Esophagus muscularis mucosa (tissue), 4 donors: ENCODE measurements at regions not wholly inside any gene's neighbourhood (a gene's known extent, or its start where the extent isn't known, plus 50 kb on each side); places are given as distances from the start of the nearest gene placed in this dataset.

Experiments
- DNase-seq: peaks from one replicate; pipeline ENCODE4 v3.0.0-alpha.2; 2017; ENCODE audit errors: extremely low spot score
- H3K27ac ChIP-seq, 4 donors: fragments of 200-600 bp; sonication (generic); replicated peaks in 1 of 4; 1 replicate in 3 of 4; 2 replicates in 1 of 4; pipeline ENCODE4 v1.5.1; 2016 to 2019; ENCODE audit warnings: mild to moderate bottlenecking in 1 of 4
- H3K27me3 ChIP-seq, 4 donors: fragments of 200-600 bp; sonication (generic); one replicate each; pipeline versions ENCODE4 v1.5.1 to v1.6.0; 2016 to 2019
- H3K36me3 ChIP-seq, 4 donors: fragments of 200-600 bp; sonication (generic); one replicate each; pipeline ENCODE4 v1.5.1; 2016 to 2019
- H3K4me1 ChIP-seq, 4 donors: fragments of 200-600 bp; sonication (generic); one replicate each; pipeline ENCODE4 v1.5.1; 2016 to 2019
- H3K4me3 ChIP-seq, 4 donors: fragments of 200-600 bp; sonication (generic); 1 replicate in 2 of 4; 2 replicates in 2 of 4; pipeline ENCODE4 v1.5.1; 2016 to 2019; ENCODE audit warnings: mild to moderate bottlenecking in 4 of 4, moderate library complexity in 1 of 4
- H3K9me3 ChIP-seq, 4 donors: fragments of 200-600 bp; sonication (generic); 1 replicate in 3 of 4; 2 replicates in 1 of 4; pipeline ENCODE4 v1.5.1; 2016 to 2019
- CTCF ChIP-seq, 3 experiments: fragments of 200-600 bp in 2 of 3; fragments of 450-650 bp in 1 of 3; sonication (generic) in 2 of 3; IDR thresholded peaks; one replicate each; pipeline ENCODE4 v1.5.1; 2017 to 2019; ENCODE audit warnings: antibody characterized with exemption in 3 of 3, mild to moderate bottlenecking in 2 of 3, moderate library complexity in 1 of 3
- EP300 ChIP-seq: sonication (generic); formaldehyde crosslinking; IDR thresholded peaks from one replicate; pipeline ENCODE4 v1.6.1; 2017; ENCODE audit warnings: antibody characterized with exemption
- POLR2A ChIP-seq: fragments of 450-650 bp; IDR thresholded peaks from one replicate; pipeline ENCODE4 v1.6.1; 2017; ENCODE audit warnings: antibody characterized with exemption, moderate library complexity, mild to moderate bottlenecking, low read depth
- POLR2AphosphoS5 ChIP-seq, 2 donors: sonication (generic); formaldehyde crosslinking; IDR thresholded peaks; one replicate each; pipeline ENCODE4 v1.6.1; 2017; ENCODE audit warnings: antibody characterized with exemption in 2 of 2
- WGBS: methylation state at CpG from one replicate; pipeline ENCODE4 v1.1.5; 2018; 5-methylcytosine and 5-hydroxymethylcytosine counted together
- intact Hi-C: fragments of 100-400 bp; cut with DNase I; formaldehyde crosslinking; loops from one replicate; pipeline ENCODE4 v1.15.1; 2023

- peaks cover 0 to 51% (median 42%) of the 10 kb centered on the region in 4 donors for H3K4me1 ChIP-seq
- H3K9me3 ChIP-seq, result no peaks in the 10 kb centered on the region
- peak overlapping the region; percentile 31 to 75 (median 52) for H3K27ac ChIP-seq
- no peaks in the 10 kb centered on the region for H3K27me3 ChIP-seq
- no peak overlapping the region for H3K4me3 ChIP-seq
- TF ChIP-seq CTCF (IDR thresholded peaks at IDR 0.05), result no peak
- TF ChIP-seq POLR2A, result no peak
- TF ChIP-seq POLR2AphosphoS5 (IDR thresholded peaks at IDR 0.05), result no peak
- TF ChIP-seq EP300, result no peak
- 76% methylated on average over 7 of the region's 7 CpGs for WGBS
- H3K36me3 ChIP-seq, result no peaks in the 10 kb centered on the region
- intact Hi-C loops, result loop anchor here (5.0 kb wide), 1 partner anchor 128 kb away; the partner anchor contains the start of gene EHBP1
- no peak for DNase-seq
Observed at GRCh38 chr2:62578803-62579640, 73.0 kb upstream of the TMEM17 start.

- intact Hi-C loops, result loop anchor here (5.0 kb wide), 1 partner anchor 129 kb away; the partner anchor contains the start of gene EHBP1
- 29% methylated on average over 2 of the region's 2 CpGs for WGBS
- TF ChIP-seq POLR2AphosphoS5 (IDR thresholded peaks at IDR 0.05) (peak in 1 of 2 donors; percentile 46), POLR2A (no peak), CTCF (IDR thresholded peaks at IDR 0.05) (no peak)
- peaks cover 0 to 56% (median 43%) of the 10 kb centered on the region in 4 donors for H3K4me1 ChIP-seq
- H3K27ac ChIP-seq, result peak overlapping the region; percentile 31 to 75 (median 52)
- H3K9me3 ChIP-seq, result no peaks in the 10 kb centered on the region
- no peaks in the 10 kb centered on the region for H3K27me3 ChIP-seq
- no peak for DNase-seq
- no peak overlapping the region for H3K4me3 ChIP-seq
- no peaks in the 10 kb centered on the region for H3K36me3 ChIP-seq
Observed at GRCh38 chr2:62577994-62578781, 72.2 kb upstream of the TMEM17 start.

- Histone ChIP-seq H3K4me1 (peaks cover 0 to 61% (median 46%) of the 10 kb centered on the region in 4 donors), H3K27ac (peak overlapping the region; percentile 38 to 75 (median 43)), H3K9me3 (no peaks in the 10 kb centered on the region), H3K36me3 (no peaks in the 10 kb centered on the region), H3K4me3 (no peak overlapping the region), H3K27me3 (no peaks in the 10 kb centered on the region)
- intact Hi-C loops, result loop anchor here (5.0 kb wide), 1 partner anchor 131 kb away; the partner anchor contains the start of gene EHBP1
- 62% methylated on average over 2 of the region's 2 CpGs for WGBS
- no peak for DNase-seq
- TF ChIP-seq CTCF (IDR thresholded peaks at IDR 0.05) (no peak), EP300 (no peak), POLR2A (no peak)
Observed at GRCh38 chr2:62576276-62576939, 70.4 kb upstream of the TMEM17 start.

GRCh38 chr2:62573936-62574335 is 67.9 kb upstream of the TMEM17 start:
- H3K4me3 ChIP-seq, result no peak overlapping the region
- TF ChIP-seq POLR2A (no peak), CTCF (IDR thresholded peaks at IDR 0.05) (no peak), EP300 (no peak), POLR2AphosphoS5 (IDR thresholded peaks at IDR 0.05) (no peak)
- no peak for DNase-seq
- peak overlapping the region; percentile 10 to 75 (median 39) for H3K27ac ChIP-seq
- H3K36me3 ChIP-seq, result no peaks in the 10 kb centered on the region
- peaks cover 5 to 72% (median 59%) of the 10 kb centered on the region in 4 donors for H3K4me1 ChIP-seq
- no peaks in the 10 kb centered on the region for H3K27me3 ChIP-seq
- intact Hi-C loops, result no loop called here
- no peaks in the 10 kb centered on the region for H3K9me3 ChIP-seq
